NB4 (cell line): ENCODE measurements at regions not wholly inside any gene's neighbourhood (a gene's known extent, or its start where the extent isn't known, plus 50 kb on each side); places are given as distances from the start of the nearest gene placed in this dataset.

Source experiments
- DNase-seq: peaks from one replicate; pipeline ENCODE4 v3.0.0; 2010; ENCODE audit warnings: low read depth
- H3K4me3 ChIP-seq: one replicate; pipeline ENCODE4 v1.5.1; 2011; ENCODE audit warnings: mild to moderate bottlenecking, low read depth, low read length, moderate library complexity
- MYC ChIP-seq: IDR thresholded peaks from 2 replicates; pipeline ENCODE4 v1.6.1; 2011; ENCODE audit warnings: low read depth, low read length
- POLR2A ChIP-seq: IDR thresholded peaks from 2 replicates; pipeline ENCODE4 v1.6.1; 2011; ENCODE audit warnings: mild to moderate bottlenecking; ENCODE audit not compliant: insufficient read length; ENCODE audit errors: extremely low read depth
- TF ChIP-seq, protein P1 (sequence below): IDR thresholded peaks from 2 replicates; pipeline ENCODE4 v1.6.1; 2011; ENCODE audit warnings: low read depth, low read length
- TF ChIP-seq, protein P2 (sequence below): IDR thresholded peaks from one replicate; pipeline ENCODE4 v1.5.1; 2012; ENCODE audit warnings: low read depth, low read length

DNA sequence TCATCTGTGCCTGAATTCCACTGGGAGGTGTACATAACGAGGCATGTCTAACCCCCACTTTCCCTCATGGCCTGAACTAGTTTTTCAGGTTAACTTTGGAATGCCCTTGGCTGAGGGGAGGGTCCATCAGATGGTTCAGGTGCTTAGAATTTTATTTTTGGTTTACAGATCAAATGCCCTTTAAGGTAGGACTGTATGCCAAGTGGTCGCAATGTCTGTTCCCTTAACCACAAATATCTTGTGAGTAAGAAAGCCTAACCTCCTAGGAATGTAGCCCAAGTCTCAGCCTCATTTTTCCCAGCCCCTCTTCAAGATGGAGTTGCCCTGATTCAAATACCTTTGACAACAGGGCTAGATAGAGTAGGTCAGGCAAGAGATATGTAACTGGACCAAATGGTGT, 78.4 kb downstream of the RNASET2 start:
- TF ChIP-seq, protein P1, sequence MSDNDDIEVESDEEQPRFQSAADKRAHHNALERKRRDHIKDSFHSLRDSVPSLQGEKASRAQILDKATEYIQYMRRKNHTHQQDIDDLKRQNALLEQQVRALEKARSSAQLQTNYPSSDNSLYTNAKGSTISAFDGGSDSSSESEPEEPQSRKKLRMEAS: no peak
- no peak overlapping the region for H3K4me3 ChIP-seq
- DNase-seq: no peak

DNA sequence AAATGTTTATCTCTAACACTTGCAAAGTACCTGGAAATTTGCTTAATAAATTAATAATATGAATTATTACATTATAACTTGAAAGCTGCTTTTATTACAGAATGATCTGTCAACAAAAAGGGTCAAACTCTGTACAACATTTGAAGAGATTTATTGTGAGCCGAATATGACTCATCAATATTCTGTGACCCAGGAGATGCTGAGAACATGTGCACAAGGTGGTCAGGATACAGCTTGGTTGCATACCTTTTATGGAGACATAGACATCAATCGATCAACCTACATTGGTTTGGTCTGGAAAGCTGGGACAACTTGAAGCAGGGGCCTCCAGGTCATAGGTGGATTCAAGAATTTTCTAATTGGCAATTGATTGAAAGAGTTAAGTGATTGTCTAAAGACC, 79.0 kb downstream of the RNASET2 start:
- TF ChIP-seq, protein P1: no peak
- TF ChIP-seq, protein P2, sequence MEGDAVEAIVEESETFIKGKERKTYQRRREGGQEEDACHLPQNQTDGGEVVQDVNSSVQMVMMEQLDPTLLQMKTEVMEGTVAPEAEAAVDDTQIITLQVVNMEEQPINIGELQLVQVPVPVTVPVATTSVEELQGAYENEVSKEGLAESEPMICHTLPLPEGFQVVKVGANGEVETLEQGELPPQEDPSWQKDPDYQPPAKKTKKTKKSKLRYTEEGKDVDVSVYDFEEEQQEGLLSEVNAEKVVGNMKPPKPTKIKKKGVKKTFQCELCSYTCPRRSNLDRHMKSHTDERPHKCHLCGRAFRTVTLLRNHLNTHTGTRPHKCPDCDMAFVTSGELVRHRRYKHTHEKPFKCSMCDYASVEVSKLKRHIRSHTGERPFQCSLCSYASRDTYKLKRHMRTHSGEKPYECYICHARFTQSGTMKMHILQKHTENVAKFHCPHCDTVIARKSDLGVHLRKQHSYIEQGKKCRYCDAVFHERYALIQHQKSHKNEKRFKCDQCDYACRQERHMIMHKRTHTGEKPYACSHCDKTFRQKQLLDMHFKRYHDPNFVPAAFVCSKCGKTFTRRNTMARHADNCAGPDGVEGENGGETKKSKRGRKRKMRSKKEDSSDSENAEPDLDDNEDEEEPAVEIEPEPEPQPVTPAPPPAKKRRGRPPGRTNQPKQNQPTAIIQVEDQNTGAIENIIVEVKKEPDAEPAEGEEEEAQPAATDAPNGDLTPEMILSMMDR: no peak
- TF ChIP-seq MYC: no peak
- no peak for TF ChIP-seq POLR2A
- no peak overlapping the region for H3K4me3 ChIP-seq
- no peak for DNase-seq

DNA sequence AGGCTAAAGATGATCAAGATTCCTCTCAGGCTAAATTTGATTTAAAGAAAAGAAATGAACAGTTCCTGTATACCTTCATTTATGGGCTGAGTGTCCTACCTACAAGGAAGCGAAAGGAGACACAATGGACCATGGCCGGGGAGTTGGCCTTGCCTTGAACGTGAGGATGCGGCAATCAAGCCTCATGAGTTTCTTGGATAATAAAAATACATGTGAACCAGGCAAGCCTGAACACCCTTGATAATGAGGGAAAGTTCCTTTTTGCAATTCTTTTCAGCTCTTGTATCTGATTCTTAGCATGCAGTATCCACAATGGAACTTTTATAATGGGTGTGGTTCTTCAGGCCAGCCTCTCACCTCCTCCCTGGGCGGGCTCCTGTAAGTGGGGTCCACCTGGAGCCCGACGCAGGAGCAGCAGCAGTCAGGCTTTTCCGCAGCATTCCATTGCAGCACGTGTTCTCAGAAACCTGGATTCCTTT, 83.8 kb downstream of the RNASET2 start:
- DNase-seq: no peak
- TF ChIP-seq MYC (no peak), POLR2A (no peak)
- TF ChIP-seq, protein P2: no peak
- TF ChIP-seq, protein P1: no peak
- H3K4me3 ChIP-seq: no peak overlapping the region

DNA sequence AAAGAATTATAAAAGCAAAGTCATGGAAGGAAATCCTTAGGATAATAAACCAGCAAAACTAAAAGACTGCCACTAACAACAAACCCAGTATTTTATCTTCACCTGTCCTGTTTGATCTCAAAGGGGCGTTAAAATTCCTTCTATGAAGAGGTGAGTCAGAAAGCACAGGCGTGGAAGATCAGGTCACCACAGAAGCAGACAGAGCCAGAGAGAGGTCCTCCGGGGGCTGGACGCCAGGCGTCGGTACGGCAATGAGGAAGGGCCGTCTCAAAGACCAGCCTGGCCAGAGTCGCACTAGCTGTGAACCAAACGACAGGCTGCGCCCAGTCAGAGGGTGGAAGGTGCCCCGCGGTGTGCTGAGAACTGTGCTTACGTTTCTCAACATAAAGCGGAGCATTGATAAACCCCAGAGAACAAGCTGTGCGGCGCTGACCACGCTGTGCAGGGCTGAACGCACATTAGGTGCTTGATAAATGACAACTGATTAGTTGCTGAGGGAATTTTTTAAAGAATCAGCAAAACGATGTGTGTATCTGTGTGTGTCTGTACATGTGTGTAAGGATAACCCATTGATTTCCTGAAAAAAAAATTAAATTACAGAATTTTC, 85.6 kb downstream of the RNASET2 start:
- no peak for DNase-seq
- TF ChIP-seq, protein P2: no peak
- TF ChIP-seq POLR2A (no peak), MYC (no peak)
- TF ChIP-seq, protein P1: no peak
- H3K4me3 ChIP-seq: no peak overlapping the region

DNA sequence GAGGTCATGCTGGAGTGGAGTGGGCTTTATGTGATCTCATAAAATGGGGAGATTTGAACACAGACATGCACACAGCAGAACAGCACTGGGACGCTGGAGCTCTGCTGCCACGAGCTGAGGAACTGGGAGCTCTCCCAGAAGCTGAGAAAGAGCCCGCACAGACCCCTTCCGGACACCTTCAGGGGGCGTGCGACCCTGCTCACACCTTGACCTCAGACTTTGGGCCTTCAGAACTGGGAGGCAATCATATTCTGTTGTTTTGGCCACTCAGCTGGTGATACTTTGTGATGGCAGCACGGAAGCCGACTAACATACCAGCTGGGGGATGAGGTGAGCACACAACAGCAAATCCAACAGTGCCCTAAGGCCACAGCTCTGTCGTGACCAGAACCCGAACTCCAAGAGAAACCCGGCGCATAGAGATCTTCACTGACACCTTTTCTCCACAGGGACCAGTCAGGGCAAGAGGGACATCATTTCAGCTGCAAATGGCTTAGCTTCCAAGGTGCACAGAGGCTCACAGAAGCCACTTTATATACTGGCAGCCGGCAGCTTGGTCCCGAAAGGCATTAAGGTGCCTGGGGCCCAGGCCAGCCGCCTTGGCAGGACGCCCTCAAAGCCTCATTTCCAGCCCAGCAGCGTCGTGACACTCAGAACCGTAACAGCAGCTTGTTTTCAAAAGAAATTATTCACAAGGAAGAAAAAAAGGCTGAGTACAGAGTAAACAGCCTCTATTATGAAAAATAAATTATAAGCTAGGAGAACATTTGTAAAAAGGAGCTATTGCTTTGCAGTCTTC, 89.3 kb downstream of the RNASET2 start:
- no peak overlapping the region for H3K4me3 ChIP-seq
- TF ChIP-seq POLR2A (no peak), MYC (no peak)
- TF ChIP-seq, protein P2: no peak
- TF ChIP-seq, protein P1: no peak
- no peak for DNase-seq

DNA sequence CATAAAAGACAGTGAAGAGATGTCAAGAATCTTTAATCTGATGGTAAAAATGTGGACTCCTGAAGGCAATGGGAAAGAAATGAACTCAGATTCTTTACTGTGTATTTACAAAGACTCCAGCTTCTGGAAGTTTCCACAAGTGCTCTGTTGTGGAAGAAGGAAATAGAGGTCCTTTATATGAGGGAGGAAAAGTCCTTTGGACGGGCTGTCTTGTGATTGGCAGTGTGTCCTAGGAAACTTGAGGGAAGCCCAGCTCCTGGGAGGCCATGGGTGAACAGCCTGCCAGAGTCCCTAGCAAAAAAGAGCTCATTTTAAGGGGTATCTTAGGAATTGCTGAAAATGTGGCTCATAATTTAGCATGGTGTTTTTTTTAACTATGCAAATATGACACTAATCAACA, 92.0 kb downstream of the RNASET2 start:
- TF ChIP-seq, protein P1: no peak
- TF ChIP-seq, protein P2: no peak
- TF ChIP-seq POLR2A (no peak), MYC (no peak)
- DNase-seq: no peak
- no peak overlapping the region for H3K4me3 ChIP-seq
